Keratinocyte (primary cell): ENCODE measurements at regions not wholly inside any gene's neighbourhood (a gene's known extent, or its start where the extent isn't known, plus 50 kb on each side); places are given as distances from the start of the nearest gene placed in this dataset.

Experiments used
- DNase-seq: peaks from one replicate; pipeline ENCODE4 v3.0.0-alpha.2; 2011; ENCODE audit warnings: low read depth, missing footprints, low spot score
- FAIRE-seq: peaks from 2 replicates; lab custom pipeline; 2011; peaks lifted over from hg19 to GRCh38; lab: Jason Lieb, UNC
- H2AFZ ChIP-seq: 2 replicates; pipeline ENCODE4 v1.6.0; 2012; ENCODE audit warnings: low read length, control low read depth, inconsistent platforms; ENCODE audit not compliant: control insufficient read depth
- H3K27ac ChIP-seq: 2 replicates; pipeline ENCODE4 v1.5.1; 2011; ENCODE audit warnings: low read length; ENCODE audit not compliant: control insufficient read depth, insufficient read depth
- H3K27me3 ChIP-seq: 3 replicates; pipeline ENCODE4 v1.6.0; 2011; ENCODE audit warnings: low read length; ENCODE audit not compliant: control insufficient read depth, insufficient read depth; ENCODE audit errors: extremely low read depth
- H3K36me3 ChIP-seq, 2 experiments: 2 replicates in 1 of 2; 3 replicates in 1 of 2; pipeline ENCODE4 v1.5.1; 2011; ENCODE audit warnings: low read length in 2 of 2, mild to moderate bottlenecking in 1 of 2; ENCODE audit not compliant: control insufficient read depth in 2 of 2, insufficient read depth in 2 of 2; ENCODE audit errors: extremely low read depth in 1 of 2
- H3K4me1 ChIP-seq: 3 replicates; pipeline ENCODE4 v1.5.1; 2011; ENCODE audit warnings: low read length; ENCODE audit not compliant: control insufficient read depth, insufficient read depth; ENCODE audit errors: extremely low read depth
- H3K4me2 ChIP-seq: 3 replicates; pipeline ENCODE4 v1.6.0; 2011; ENCODE audit warnings: low read depth, low read length; ENCODE audit not compliant: control insufficient read depth, insufficient read depth; ENCODE audit errors: extremely low read depth
- H3K4me3 ChIP-seq, 3 experiments: fragments of 200-600 bp in 1 of 3; sonication (generic) in 1 of 3; 2 replicates in 2 of 3; 3 replicates in 1 of 3; pipeline ENCODE4 v1.5.1; 2011 to 2016; ENCODE audit warnings: low read length in 3 of 3, mild to moderate bottlenecking in 3 of 3, control low read depth in 2 of 3, inconsistent platforms in 1 of 3, low read depth in 1 of 3, mixed read lengths in 1 of 3, mixed run types in 1 of 3, moderate library complexity in 1 of 3; ENCODE audit not compliant: control insufficient read depth in 2 of 3, insufficient read depth in 2 of 3; ENCODE audit errors: extremely low read depth in 1 of 3
- H3K79me2 ChIP-seq: 2 replicates; pipeline ENCODE4 v1.6.0; 2012; ENCODE audit warnings: low read length; ENCODE audit not compliant: control insufficient read depth, insufficient read depth
- H3K9ac ChIP-seq: 3 replicates; pipeline ENCODE4 v1.6.0; 2011; ENCODE audit warnings: low read length; ENCODE audit not compliant: control insufficient read depth, insufficient read depth; ENCODE audit errors: extremely low read depth
- H3K9me1 ChIP-seq: 3 replicates; pipeline ENCODE4 v1.6.0; 2011; ENCODE audit warnings: low read length; ENCODE audit not compliant: control insufficient read depth, insufficient read depth; ENCODE audit errors: extremely low read depth
- H3K9me3 ChIP-seq: 2 replicates; pipeline ENCODE4 v1.5.1; 2012; ENCODE audit warnings: low read depth, low read length; ENCODE audit not compliant: control insufficient read depth
- H4K20me1 ChIP-seq: 3 replicates; pipeline ENCODE4 v1.6.0; 2011; ENCODE audit warnings: low read length; ENCODE audit not compliant: control insufficient read depth, insufficient read depth; ENCODE audit errors: extremely low read depth
- CTCF ChIP-seq, 3 experiments: IDR thresholded peaks in 1 of 3; conservative IDR thresholded peaks in 1 of 3; optimal IDR thresholded peaks in 1 of 3; 2 replicates in 2 of 3; 3 replicates in 1 of 3; pipeline versions ENCODE3 to v1.5.1; 2011; ENCODE audit warnings: low read length in 3 of 3, mild to moderate bottlenecking in 3 of 3, moderate library complexity in 2 of 3, control low read depth in 1 of 3, inconsistent platforms in 1 of 3; ENCODE audit not compliant: insufficient read depth in 2 of 3; ENCODE audit errors: extremely low read depth in 1 of 3
- EZH2 ChIP-seq: IDR thresholded peaks from one replicate; pipeline ENCODE4 v1.6.1; 2012; ENCODE audit warnings: inconsistent platforms, mild to moderate bottlenecking, low read length, moderate library complexity
- dilution Hi-C: fragments of 300-500 bp; cut with MboI; formaldehyde crosslinking; loops from one replicate; pipeline ENCODE4 v1.7.0; 2020; ENCODE audit warnings: low sequenced_read_pairs; ENCODE audit not compliant: extremely low pct_ligation_motif_present

- Histone ChIP-seq H2AFZ (no peak overlapping the region), H3K4me2 (no peak overlapping the region), H3K9me1 (no peaks in the 10 kb centered on the region), H3K4me1 (no peaks in the 10 kb centered on the region), H3K9me3 (no peaks in the 10 kb centered on the region), H3K27me3 (no peaks in the 10 kb centered on the region), H3K79me2 (no peaks in the 10 kb centered on the region), H3K27ac (no peak overlapping the region), H3K9ac (no peak overlapping the region), H3K36me3 (no peaks in the 10 kb centered on the region), H4K20me1 (no peaks in the 10 kb centered on the region), H3K4me3 (no peak overlapping the region)
- no peak for TF ChIP-seq EZH2
- peak in 2 of 3 experiments; percentile 6 to 50 for TF ChIP-seq CTCF (optimal IDR thresholded peaks at IDR 0.05 in 1 of 3, IDR thresholded peaks at IDR 0.05 in 1 of 3, conservative IDR thresholded peaks at IDR 0.05 in 1 of 3; ENCODE audit: extremely low read depth in 1 of 3, insufficient read depth in 2 of 3, low read length in 3 of 3)
- no peak for DNase-seq
- FAIRE-seq: no peak
- dilution Hi-C loops: no loop called here
Measured at GRCh38 chr4:69025191-69025998, 70.9 kb upstream of the UGT2B7 start.

GRCh38 chr4:69025999-69026387, 70.3 kb upstream of the UGT2B7 start:
- H4K20me1 ChIP-seq: no peaks in the 10 kb centered on the region
- H3K4me2 ChIP-seq: no peak overlapping the region
- no peak overlapping the region for H3K4me3 ChIP-seq
- H2AFZ ChIP-seq: no peak overlapping the region
- DNase-seq (no peak), FAIRE-seq (no peak)
- H3K4me1 ChIP-seq: no peaks in the 10 kb centered on the region
- TF ChIP-seq EZH2 (no peak), CTCF (optimal IDR thresholded peaks at IDR 0.05 in 1 of 3, IDR thresholded peaks at IDR 0.05 in 1 of 3, conservative IDR thresholded peaks at IDR 0.05 in 1 of 3; ENCODE audit: extremely low read depth in 1 of 3, insufficient read depth in 2 of 3, low read length in 3 of 3) (no peak)
- no peak overlapping the region for H3K27ac ChIP-seq
- no peaks in the 10 kb centered on the region for H3K9me1 ChIP-seq
- H3K9me3 ChIP-seq: no peaks in the 10 kb centered on the region
- no peaks in the 10 kb centered on the region for H3K79me2 ChIP-seq
- H3K27me3 ChIP-seq: no peaks in the 10 kb centered on the region
- H3K9ac ChIP-seq: no peak overlapping the region
- no peaks in the 10 kb centered on the region for H3K36me3 ChIP-seq
- dilution Hi-C loops: no loop called here
